ENCODE measurements at regions not wholly inside any gene's neighbourhood (a gene's known extent, or its start where the extent isn't known, plus 50 kb on each side); places are given as distances from the start of the nearest gene placed in this dataset.

DNA sequence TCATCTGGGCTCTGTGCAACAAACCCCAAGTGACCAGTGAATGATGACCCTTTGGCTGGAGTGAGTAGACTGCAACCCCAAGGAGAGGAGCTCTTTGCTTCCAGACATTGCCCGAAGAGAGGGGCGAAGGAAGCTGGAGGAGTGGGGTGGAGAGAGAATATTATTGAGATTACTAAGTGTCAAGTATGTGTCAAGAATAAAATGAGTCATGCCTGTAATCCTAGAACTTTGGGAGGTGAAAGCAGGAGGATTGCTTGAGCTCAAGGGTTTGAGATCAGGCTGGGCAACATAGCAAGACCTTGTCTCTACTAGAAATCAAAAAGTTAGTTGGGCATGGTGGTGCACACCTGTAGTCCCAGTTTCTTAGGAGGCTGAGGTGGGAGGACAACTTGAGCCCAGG, 142.0 kb upstream of the CCL2 start:
- no peaks in the 10 kb centered on the region for H3K9me3 ChIP-seq (ENCODE audit: low read depth, low read length, poor library complexity, severe bottlenecking)
- no peak overlapping the region for H3K27ac ChIP-seq (ENCODE audit: low read depth, low read length, poor library complexity, severe bottlenecking)
- H3K4me1 ChIP-seq (ENCODE audit: insufficient read depth, low read length, poor library complexity, severe bottlenecking): no peaks in the 10 kb centered on the region
- no peaks in the 10 kb centered on the region for H3K36me3 ChIP-seq (ENCODE audit: insufficient read depth, low read length, poor library complexity, severe bottlenecking)
- H3K27me3 ChIP-seq (replicated peaks; ENCODE audit: insufficient read depth, low read depth, low read length, poor library complexity): no peaks in the 10 kb centered on the region
- no TSS peak for BruUV-seq (replicated peaks)
- CTCF ChIA-PET: no interaction called here
- TF ChIP-seq, protein P1, sequence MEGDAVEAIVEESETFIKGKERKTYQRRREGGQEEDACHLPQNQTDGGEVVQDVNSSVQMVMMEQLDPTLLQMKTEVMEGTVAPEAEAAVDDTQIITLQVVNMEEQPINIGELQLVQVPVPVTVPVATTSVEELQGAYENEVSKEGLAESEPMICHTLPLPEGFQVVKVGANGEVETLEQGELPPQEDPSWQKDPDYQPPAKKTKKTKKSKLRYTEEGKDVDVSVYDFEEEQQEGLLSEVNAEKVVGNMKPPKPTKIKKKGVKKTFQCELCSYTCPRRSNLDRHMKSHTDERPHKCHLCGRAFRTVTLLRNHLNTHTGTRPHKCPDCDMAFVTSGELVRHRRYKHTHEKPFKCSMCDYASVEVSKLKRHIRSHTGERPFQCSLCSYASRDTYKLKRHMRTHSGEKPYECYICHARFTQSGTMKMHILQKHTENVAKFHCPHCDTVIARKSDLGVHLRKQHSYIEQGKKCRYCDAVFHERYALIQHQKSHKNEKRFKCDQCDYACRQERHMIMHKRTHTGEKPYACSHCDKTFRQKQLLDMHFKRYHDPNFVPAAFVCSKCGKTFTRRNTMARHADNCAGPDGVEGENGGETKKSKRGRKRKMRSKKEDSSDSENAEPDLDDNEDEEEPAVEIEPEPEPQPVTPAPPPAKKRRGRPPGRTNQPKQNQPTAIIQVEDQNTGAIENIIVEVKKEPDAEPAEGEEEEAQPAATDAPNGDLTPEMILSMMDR (conservative IDR thresholded peaks at IDR 0.05; ENCODE audit: low read depth, low read length): no peak
- no peak for TF ChIP-seq EZH2 (IDR thresholded peaks at IDR 0.05; ENCODE audit: borderline replicate concordance, low read depth, low read length, poor library complexity, severe bottlenecking)
- POLR2A ChIA-PET (ENCODE audit: low non-redundant PET): no interaction called here
- DNase-seq (ENCODE audit: low spot score): no peak
- intact Hi-C loops (cut with micrococcal nuclease; ENCODE audit: unreplicated experiment): no loop called here
- no peak overlapping the region for H3K4me3 ChIP-seq (ENCODE audit: low read depth, low read length, poor library complexity, severe bottlenecking)

DNA sequence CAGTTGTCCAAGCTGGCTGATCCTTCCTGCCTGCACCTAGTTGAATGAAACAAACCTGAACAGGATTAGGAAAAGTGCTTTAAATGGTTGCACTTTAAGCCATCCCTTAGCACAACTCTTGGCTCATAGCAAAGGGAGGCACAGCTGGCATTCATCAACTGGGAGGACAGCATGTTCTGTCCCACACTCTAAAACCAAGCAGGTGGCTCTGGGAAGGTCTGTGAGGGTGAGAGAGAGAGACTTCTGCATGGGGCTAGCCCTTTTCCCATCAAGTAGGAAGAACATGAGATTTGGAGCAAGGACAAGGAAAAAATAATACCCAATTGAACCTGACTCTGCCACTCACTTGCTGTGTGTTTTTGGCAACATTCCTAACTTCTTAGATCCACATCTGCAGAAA, 140.9 kb upstream of the CCL2 start:
- Histone ChIP-seq H3K27me3 (replicated peaks; ENCODE audit: insufficient read depth, low read depth, low read length, poor library complexity) (no peaks in the 10 kb centered on the region), H3K4me3 (ENCODE audit: low read depth, low read length, poor library complexity, severe bottlenecking) (no peak overlapping the region), H3K4me1 (ENCODE audit: insufficient read depth, low read length, poor library complexity, severe bottlenecking) (no peaks in the 10 kb centered on the region), H3K27ac (ENCODE audit: low read depth, low read length, poor library complexity, severe bottlenecking) (no peak overlapping the region), H3K36me3 (ENCODE audit: insufficient read depth, low read length, poor library complexity, severe bottlenecking) (no peaks in the 10 kb centered on the region), H3K9me3 (ENCODE audit: low read depth, low read length, poor library complexity, severe bottlenecking) (no peaks in the 10 kb centered on the region)
- ChIA-PET CTCF (no interaction called here), POLR2A (ENCODE audit: low non-redundant PET) (no interaction called here)
- BruUV-seq (replicated peaks): no TSS peak
- intact Hi-C loops (cut with micrococcal nuclease; ENCODE audit: unreplicated experiment): no loop called here
- DNase-seq (ENCODE audit: low spot score): no peak
- TF ChIP-seq EZH2 (IDR thresholded peaks at IDR 0.05; ENCODE audit: borderline replicate concordance, low read depth, low read length, poor library complexity, severe bottlenecking): no peak
- TF ChIP-seq, protein P1 (conservative IDR thresholded peaks at IDR 0.05; ENCODE audit: low read depth, low read length): no peak

DNA sequence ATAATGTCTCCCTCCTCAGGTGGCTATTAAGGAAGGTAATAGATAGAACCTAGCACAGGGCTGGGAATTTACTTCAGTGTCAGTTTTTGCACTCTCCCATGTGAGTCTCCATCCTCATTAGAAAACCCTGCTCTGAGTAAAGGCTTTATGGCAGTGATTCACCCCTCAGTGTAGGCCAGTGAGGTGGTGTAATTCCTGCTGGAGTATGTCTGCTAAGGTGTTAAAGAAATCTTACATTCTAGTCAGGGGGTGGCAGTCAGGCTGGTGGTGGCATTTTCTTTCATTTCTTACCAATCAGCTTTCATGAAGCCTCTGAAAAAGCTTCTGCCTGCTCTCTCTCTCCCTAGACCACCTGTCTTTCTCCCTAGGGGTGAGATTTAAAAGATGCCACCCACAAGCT, 138.8 kb upstream of the CCL2 start:
- Histone ChIP-seq H3K4me3 (ENCODE audit: low read depth, low read length, poor library complexity, severe bottlenecking) (no peak overlapping the region), H3K9me3 (ENCODE audit: low read depth, low read length, poor library complexity, severe bottlenecking) (no peaks in the 10 kb centered on the region), H3K4me1 (ENCODE audit: insufficient read depth, low read length, poor library complexity, severe bottlenecking) (no peaks in the 10 kb centered on the region), H3K27me3 (replicated peaks; ENCODE audit: insufficient read depth, low read depth, low read length, poor library complexity) (no peaks in the 10 kb centered on the region), H3K36me3 (ENCODE audit: insufficient read depth, low read length, poor library complexity, severe bottlenecking) (no peaks in the 10 kb centered on the region), H3K27ac (ENCODE audit: low read depth, low read length, poor library complexity, severe bottlenecking) (no peak overlapping the region)
- ChIA-PET POLR2A (ENCODE audit: low non-redundant PET) (no interaction called here), CTCF (no interaction called here)
- TF ChIP-seq, protein P1 (conservative IDR thresholded peaks at IDR 0.05; ENCODE audit: low read depth, low read length): no peak
- no peak for TF ChIP-seq EZH2 (IDR thresholded peaks at IDR 0.05; ENCODE audit: borderline replicate concordance, low read depth, low read length, poor library complexity, severe bottlenecking)
- BruUV-seq (replicated peaks): no TSS peak
- intact Hi-C loops (cut with micrococcal nuclease; ENCODE audit: unreplicated experiment): no loop called here
- no peak for DNase-seq (ENCODE audit: low spot score)
